Naive thymus-derived CD8-positive, alpha-beta T cell (primary cell): ENCODE measurements at regions not wholly inside any gene's neighbourhood (a gene's known extent, or its start where the extent isn't known, plus 50 kb on each side); places are given as distances from the start of the nearest gene placed in this dataset.

Experiments
- ATAC-seq, 2 donors: fragments of 150-1000 bp; cut with Tn5 transposase in 1 of 2; sonication (Bioruptor Pico), chemical (Tn5 transposase) in 1 of 2; 1 replicate in 1 of 2; 2 replicates in 1 of 2; pipeline ENCODE4 v1.10.0; 2021; ENCODE audit warnings: mild to moderate bottlenecking in 2 of 2, moderate library complexity in 2 of 2
- POLR2A ChIA-PET: fragments of 350-600 bp; sonication (Branson Sonifier 250); formaldehyde crosslinking; loops from one replicate; lab custom pipeline; 2021; ENCODE audit warnings: antibody characterized with exemption; lab: Charles Lee
- DNase-seq, 10 donors: peaks; one replicate each; pipeline versions ENCODE4 v3.0.0 to v3.0.0-alpha.2; 2020 to 2022
- H3K27ac Mint-ChIP-seq, 10 donors: one replicate each; pipeline ENCODE4 v1.8.0; 2020 to 2022; ENCODE audit warnings: mild to moderate bottlenecking in 10 of 10, mixed read lengths in 10 of 10, moderate library complexity in 4 of 10, inconsistent platforms in 1 of 10
- H3K27me3 Mint-ChIP-seq, 5 donors: one replicate each; pipeline ENCODE4 v1.8.0; 2021 to 2022; ENCODE audit warnings: mixed read lengths in 5 of 5
- H3K36me3 Mint-ChIP-seq, 3 donors: one replicate each; pipeline ENCODE4 v1.8.0; 2020 to 2022; ENCODE audit warnings: mixed read lengths in 3 of 3, mild to moderate bottlenecking in 2 of 3, inconsistent platforms in 1 of 3
- H3K4me1 Mint-ChIP-seq, 4 donors: one replicate each; pipeline ENCODE4 v1.8.0; 2021 to 2022; ENCODE audit warnings: mixed read lengths in 4 of 4
- H3K4me3 Mint-ChIP-seq, 10 donors: one replicate each; pipeline ENCODE4 v1.8.0; 2020 to 2022; ENCODE audit warnings: mild to moderate bottlenecking in 10 of 10, mixed read lengths in 10 of 10, moderate library complexity in 6 of 10, inconsistent platforms in 1 of 10
- H3K9me3 Mint-ChIP-seq, 9 donors: one replicate each; pipeline ENCODE4 v1.8.0; 2020 to 2022; ENCODE audit warnings: mixed read lengths in 9 of 9, mild to moderate bottlenecking in 3 of 9, inconsistent platforms in 1 of 9, moderate library complexity in 1 of 9

DNA sequence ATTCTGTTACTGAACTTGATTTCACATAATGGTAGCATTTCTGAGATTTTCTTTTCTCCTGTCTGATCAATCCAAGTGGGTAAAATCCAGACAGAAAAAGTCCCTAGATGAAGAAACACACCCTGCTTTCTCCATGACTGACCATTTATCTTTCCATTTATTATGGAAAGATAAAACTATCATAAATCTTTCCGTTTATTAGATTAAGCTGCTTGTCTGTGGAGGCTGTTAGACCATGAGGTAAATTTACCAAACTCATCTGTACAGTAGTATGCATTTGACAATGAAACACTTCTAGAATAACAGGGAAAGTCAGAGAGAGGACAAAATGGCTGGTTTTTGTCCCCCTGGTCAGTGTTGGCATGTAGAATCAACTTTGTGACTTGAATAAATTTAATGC lies 491.2 kb upstream of the SEMA6A start:
- no peak overlapping the region for H3K4me3 Mint-ChIP-seq
- H3K36me3 Mint-ChIP-seq = no peaks in the 10 kb centered on the region
- POLR2A ChIA-PET = no interaction called here
- ATAC-seq = no peak
- H3K27ac Mint-ChIP-seq = no peak overlapping the region
- no peaks in the 10 kb centered on the region for H3K4me1 Mint-ChIP-seq
- no peaks in the 10 kb centered on the region for H3K27me3 Mint-ChIP-seq
- no peak for DNase-seq
- peaks cover 0 to 11% (median 3%) of the 10 kb centered on the region in 9 donors for H3K9me3 Mint-ChIP-seq

DNA sequence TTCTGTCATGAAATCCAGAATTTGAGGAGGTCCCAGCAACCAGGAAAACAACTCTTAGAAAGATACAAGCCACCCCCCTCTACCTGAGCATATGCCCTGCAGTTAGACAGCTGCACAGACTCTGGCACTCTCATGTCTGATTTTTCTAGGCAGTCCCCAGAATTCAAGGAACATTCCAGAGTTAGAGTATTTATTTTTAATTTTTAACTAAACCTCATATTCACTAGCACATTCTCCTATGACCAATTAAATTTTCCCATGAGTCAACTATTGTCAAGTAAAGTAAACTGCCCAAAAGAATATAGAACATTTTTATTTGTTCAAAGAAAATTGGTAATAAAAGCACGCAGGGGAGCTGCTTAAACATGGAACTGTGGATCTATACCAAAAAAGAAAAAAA lies 490.5 kb upstream of the SEMA6A start:
- Mint-ChIP-seq H3K27me3 (no peaks in the 10 kb centered on the region), H3K36me3 (no peaks in the 10 kb centered on the region), H3K4me1 (no peaks in the 10 kb centered on the region), H3K27ac (no peak overlapping the region), H3K9me3 (peaks cover 0 to 11% (median 0%) of the 10 kb centered on the region in 9 donors), H3K4me3 (no peak overlapping the region)
- no peak for DNase-seq
- POLR2A ChIA-PET = no interaction called here
- no peak for ATAC-seq

DNA sequence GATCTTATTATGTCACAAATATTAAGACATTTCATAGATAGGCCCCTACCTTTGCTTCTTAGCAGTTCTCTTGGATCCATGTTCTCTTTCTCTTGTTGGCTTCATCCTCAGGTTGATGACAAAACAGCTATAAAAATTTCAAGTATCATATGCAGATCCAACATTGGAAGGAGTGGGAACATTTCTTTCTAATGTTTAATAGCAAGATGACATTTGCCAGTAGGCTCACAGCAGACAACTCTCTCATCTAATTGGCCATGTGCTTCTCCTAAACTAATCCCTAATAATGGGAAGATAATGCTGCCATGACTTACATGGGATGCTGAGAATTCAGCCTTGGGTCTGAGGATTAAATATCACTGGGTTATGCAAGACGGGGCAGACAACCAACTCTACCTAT lies 485.5 kb upstream of the SEMA6A start:
- Mint-ChIP-seq H3K4me3 (no peak overlapping the region), H3K4me1 (no peaks in the 10 kb centered on the region), H3K36me3 (no peaks in the 10 kb centered on the region), H3K9me3 (no peaks in the 10 kb centered on the region), H3K27ac (no peak overlapping the region), H3K27me3 (no peaks in the 10 kb centered on the region)
- no peak for DNase-seq
- POLR2A ChIA-PET = no interaction called here
- ATAC-seq = no peak

DNA sequence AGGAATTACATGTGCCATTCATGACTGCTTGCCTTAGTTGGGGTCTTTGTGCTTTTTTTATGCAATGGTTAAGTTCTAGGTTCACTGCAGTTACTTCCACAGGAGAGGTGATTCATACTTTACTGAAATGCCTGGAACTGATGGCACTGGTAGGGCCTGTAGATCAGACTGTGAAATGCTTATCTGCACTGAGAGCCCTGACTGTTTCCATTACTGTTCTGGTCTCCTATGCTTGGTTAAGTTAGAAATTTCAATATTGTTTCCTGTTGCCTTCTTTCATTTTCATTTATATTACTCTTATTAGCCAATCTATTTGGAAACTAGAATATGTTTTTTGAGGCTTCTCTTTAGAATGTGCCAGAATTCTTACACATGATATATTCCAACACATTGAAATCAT lies 484.1 kb upstream of the SEMA6A start:
- Mint-ChIP-seq H3K4me1 (no peaks in the 10 kb centered on the region), H3K36me3 (no peaks in the 10 kb centered on the region), H3K9me3 (peaks cover 0 to 10% (median 0%) of the 10 kb centered on the region in 9 donors), H3K4me3 (no peak overlapping the region), H3K27ac (no peak overlapping the region), H3K27me3 (no peaks in the 10 kb centered on the region)
- POLR2A ChIA-PET = no interaction called here
- DNase-seq (no peak), ATAC-seq (no peak)

DNA sequence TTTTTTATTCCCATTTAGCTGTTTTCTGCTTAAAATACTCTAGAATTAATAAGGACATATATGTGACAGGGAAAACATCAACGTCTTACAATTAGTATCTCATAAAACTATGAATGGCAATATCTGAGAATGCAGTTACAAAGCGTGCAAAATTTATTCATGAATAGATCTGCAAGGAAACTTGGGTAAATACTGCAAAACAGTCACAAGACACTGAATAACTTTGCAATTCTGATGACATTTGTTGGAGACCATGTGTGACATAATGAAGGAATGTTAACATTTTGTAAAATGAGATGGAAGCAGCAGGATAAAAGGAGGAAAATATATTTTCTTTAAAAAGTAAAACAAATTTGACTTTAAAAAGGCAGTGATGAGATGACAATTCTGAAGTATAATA lies 480.9 kb upstream of the SEMA6A start:
- POLR2A ChIA-PET = no interaction called here
- no peak for DNase-seq
- H3K36me3 Mint-ChIP-seq = no peaks in the 10 kb centered on the region
- no peaks in the 10 kb centered on the region for H3K4me1 Mint-ChIP-seq
- H3K27me3 Mint-ChIP-seq = peaks cover 0 to 6% (median 0%) of the 10 kb centered on the region in 5 donors
- H3K27ac Mint-ChIP-seq = no peak overlapping the region
- no peak for ATAC-seq
- H3K9me3 Mint-ChIP-seq = peaks cover 0 to 12% (median 2%) of the 10 kb centered on the region in 9 donors
- H3K4me3 Mint-ChIP-seq = no peak overlapping the region

DNA sequence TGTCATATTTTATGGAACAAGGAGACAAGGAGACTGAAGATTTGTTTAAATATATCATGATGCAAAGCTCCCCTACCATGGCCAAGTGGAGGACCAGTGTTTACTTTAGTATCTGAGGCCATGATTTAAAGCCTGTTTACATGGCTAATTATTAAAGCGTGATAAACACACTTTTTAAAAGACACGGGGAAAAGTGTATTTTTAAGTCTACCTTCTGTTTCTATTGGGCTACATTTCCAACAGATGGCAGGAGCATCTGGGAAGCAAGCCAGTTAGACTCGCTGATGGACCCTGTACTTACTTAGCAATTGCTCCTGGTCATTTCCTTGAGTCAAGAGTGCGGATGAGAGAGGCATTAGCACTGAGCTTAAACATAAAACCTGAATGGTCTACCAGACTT lies 480.3 kb upstream of the SEMA6A start:
- Mint-ChIP-seq H3K4me1 (no peaks in the 10 kb centered on the region), H3K4me3 (no peak overlapping the region), H3K27me3 (peaks cover 0 to 7% (median 0%) of the 10 kb centered on the region in 5 donors), H3K27ac (no peak overlapping the region), H3K36me3 (no peaks in the 10 kb centered on the region), H3K9me3 (peaks cover 0 to 14% (median 2%) of the 10 kb centered on the region in 9 donors)
- DNase-seq = no peak
- no peak for ATAC-seq
- POLR2A ChIA-PET = no interaction called here

DNA sequence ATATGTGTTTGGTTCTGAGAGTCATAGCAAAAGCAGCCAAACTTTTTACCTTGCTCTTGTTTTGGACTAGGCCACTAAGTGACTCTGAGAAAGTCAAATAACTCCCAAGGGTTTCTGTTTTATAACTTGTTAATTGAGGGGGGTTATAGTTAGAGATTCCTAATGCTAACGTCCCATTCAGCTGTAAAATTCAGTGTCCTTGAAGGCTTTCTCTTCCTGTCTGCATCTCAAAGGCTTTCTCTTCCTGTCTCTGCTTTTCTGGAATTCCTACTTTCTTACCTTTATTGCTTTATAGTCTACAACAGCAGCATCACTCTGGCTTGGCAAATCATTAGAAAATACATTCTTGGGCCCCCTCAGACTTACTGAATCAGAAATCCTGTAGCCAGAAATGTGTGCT lies 479.5 kb upstream of the SEMA6A start:
- Mint-ChIP-seq H3K9me3 (peaks cover 0 to 14% (median 2%) of the 10 kb centered on the region in 9 donors), H3K4me1 (no peaks in the 10 kb centered on the region), H3K27me3 (peaks cover 0 to 7% (median 0%) of the 10 kb centered on the region in 5 donors), H3K4me3 (no peak overlapping the region), H3K27ac (no peak overlapping the region), H3K36me3 (no peaks in the 10 kb centered on the region)
- POLR2A ChIA-PET = no interaction called here
- no peak for ATAC-seq
- no peak for DNase-seq

DNA sequence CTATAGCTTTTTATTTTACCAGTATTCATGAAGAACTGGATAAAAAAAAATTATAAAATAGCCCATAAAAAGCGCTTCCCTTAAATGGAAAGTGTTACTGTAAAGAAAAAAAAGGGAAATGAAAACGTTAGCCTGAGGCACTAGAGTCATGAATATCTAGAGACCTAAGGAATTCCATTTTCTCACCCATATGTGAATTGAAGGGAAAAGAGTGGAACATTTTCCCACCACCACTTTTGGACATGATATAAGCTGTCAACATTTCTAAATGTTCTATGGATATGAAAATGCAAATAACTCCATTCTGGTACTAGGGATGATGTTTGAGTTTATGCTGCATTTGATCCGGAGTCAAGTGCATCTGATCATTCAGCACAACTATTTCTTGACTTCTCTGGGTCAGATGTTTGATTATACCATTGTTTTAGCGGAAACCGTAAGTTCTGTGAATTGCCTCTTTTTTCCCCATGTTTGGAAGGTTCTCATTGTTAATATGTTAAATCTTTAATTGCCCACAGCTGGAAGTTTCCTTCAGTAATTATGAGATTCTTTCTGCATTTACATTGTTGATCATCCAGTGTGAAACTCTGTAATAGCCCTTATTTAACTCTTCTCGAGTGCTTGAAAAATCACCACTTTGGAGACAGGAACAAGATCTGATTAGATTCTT lies 467.4 kb upstream of the SEMA6A start:
- Mint-ChIP-seq H3K27me3 (no peaks in the 10 kb centered on the region), H3K4me3 (no peak overlapping the region), H3K9me3 (peaks cover 0 to 4% (median 0%) of the 10 kb centered on the region in 9 donors), H3K27ac (no peak overlapping the region), H3K4me1 (no peaks in the 10 kb centered on the region), H3K36me3 (no peaks in the 10 kb centered on the region)
- POLR2A ChIA-PET = no interaction called here
- ATAC-seq (no peak), DNase-seq (no peak)

DNA sequence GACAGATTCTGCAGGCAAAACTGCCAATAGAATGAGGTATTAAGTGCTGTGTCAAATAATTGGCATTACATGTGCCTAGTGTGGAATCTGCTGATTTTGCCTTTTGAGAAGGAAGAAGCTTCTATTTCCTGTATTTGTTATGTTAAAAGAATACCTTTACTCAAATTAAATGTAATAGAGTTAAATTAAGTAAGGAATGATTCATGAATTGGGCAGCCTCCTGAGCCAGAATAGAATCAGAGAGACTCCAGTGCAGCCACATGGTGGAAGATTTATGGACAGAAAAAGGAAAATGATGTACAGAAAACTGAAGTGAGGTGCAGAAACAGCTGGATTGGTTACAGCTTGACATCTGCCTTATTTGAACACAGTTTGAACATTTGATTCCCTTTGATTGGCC lies 464.4 kb upstream of the SEMA6A start:
- DNase-seq = no peak
- peaks cover 0 to 10% (median 0%) of the 10 kb centered on the region in 5 donors for H3K27me3 Mint-ChIP-seq
- H3K36me3 Mint-ChIP-seq = no peaks in the 10 kb centered on the region
- no peak for ATAC-seq
- H3K27ac Mint-ChIP-seq = no peak overlapping the region
- H3K4me1 Mint-ChIP-seq = no peaks in the 10 kb centered on the region
- H3K4me3 Mint-ChIP-seq = no peak overlapping the region
- H3K9me3 Mint-ChIP-seq = peaks cover 0 to 4% (median 0%) of the 10 kb centered on the region in 9 donors
- POLR2A ChIA-PET = no interaction called here

DNA sequence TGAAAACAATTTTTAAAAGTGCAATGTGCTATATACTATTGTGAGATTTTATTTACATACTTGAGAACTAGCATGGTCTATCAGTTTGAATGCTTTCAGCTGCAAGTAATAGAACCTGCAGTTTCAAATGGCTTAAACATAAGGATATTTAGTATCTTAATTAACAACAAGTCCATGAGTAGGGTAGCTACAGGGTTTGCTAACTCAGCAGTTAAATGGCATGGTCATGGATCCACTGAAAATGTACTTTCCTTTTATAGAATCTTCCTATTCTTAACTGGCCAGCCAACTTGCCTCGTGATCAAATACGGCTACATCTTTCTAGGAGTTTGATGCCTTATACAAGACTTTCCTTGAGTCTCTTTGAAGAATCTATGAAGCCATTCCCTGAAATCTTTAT lies 452.8 kb upstream of the SEMA6A start:
- ATAC-seq (no peak), DNase-seq (no peak)
- no peaks in the 10 kb centered on the region for H3K36me3 Mint-ChIP-seq
- H3K4me3 Mint-ChIP-seq = no peak overlapping the region
- no peaks in the 10 kb centered on the region for H3K4me1 Mint-ChIP-seq
- POLR2A ChIA-PET = no interaction called here
- peaks cover 0 to 3% (median 0%) of the 10 kb centered on the region in 9 donors for H3K9me3 Mint-ChIP-seq
- peaks cover 0 to 3% (median 0%) of the 10 kb centered on the region in 5 donors for H3K27me3 Mint-ChIP-seq
- H3K27ac Mint-ChIP-seq = no peak overlapping the region

DNA sequence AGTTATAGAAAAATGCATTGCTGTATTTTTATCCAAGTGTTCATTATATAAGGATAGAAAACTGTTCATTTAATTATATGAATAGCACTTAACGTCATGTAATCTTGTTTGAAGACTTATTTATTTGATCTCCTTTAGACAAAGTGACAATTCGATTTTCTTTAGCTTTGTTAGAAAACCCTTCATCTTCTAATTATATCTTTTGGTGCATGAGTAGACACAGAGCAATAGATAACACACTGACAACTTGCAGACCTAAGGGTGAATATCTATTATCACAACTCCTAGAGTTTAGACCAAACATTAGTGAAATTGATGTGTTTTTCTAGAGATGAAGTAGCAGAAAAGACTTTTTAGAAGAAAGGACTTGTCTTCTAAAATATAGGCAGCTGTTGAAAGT lies 446.4 kb upstream of the SEMA6A start:
- Mint-ChIP-seq H3K27ac (no peak overlapping the region), H3K36me3 (no peaks in the 10 kb centered on the region), H3K4me1 (no peaks in the 10 kb centered on the region), H3K9me3 (peaks cover 0 to 2% (median 0%) of the 10 kb centered on the region in 9 donors), H3K27me3 (no peaks in the 10 kb centered on the region), H3K4me3 (no peak overlapping the region)
- POLR2A ChIA-PET = no interaction called here
- ATAC-seq (no peak), DNase-seq (no peak)

DNA sequence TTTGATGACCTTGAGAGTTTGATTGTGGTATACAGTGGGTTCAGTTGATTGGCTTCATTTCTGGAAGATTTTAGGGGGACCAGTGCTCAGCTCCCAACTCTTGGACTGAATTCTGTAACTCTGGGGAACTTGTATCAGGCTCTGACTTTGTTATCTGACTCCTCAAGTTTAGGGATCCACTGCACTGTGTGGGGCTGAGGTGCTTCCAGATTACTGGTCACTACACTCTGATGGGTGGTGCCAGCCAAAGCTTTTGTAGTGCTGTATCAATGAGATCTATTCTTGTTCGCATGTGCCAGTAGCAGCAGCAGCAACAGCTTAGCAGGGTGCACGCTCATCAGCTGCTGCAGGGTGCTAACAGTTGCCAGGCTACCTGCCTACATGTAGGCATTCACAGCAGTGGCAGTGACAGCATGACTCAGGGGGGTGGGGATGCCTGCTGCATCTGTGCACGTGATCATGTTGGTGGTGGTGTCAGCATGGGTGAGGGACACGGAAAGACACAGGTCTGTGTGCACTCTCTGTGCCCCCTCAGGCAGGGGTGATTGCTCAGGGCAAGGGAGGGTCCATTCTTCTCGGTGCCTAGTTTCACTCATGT lies 438.8 kb upstream of the SEMA6A start:
- H3K4me3 Mint-ChIP-seq = no peak overlapping the region
- H3K27me3 Mint-ChIP-seq = no peaks in the 10 kb centered on the region
- no peak for ATAC-seq
- H3K9me3 Mint-ChIP-seq = peaks cover 0 to 26% (median 11%) of the 10 kb centered on the region in 9 donors
- no peaks in the 10 kb centered on the region for H3K4me1 Mint-ChIP-seq
- no peak for DNase-seq
- POLR2A ChIA-PET = no interaction called here
- H3K27ac Mint-ChIP-seq = no peak overlapping the region
- H3K36me3 Mint-ChIP-seq = no peaks in the 10 kb centered on the region

DNA sequence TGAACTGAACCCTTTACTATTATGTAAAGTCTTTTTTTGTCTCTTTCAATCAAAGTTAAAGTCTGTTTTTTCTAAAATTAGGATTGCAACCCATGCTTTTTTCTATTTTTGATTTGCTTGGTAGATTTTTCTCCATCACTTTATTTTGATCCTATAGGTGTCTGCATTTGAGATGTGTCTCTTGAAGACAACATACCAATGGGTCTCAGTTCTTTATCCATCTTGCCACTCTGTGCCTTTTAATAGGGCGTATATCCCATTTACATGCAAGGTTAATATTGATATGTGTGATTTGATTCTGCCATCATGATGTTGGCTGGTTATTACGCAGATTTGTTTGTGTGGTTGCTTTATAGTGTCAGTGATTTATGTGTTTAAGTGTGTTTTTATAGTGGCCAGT lies 436.0 kb upstream of the SEMA6A start:
- H3K4me3 Mint-ChIP-seq = no peak overlapping the region
- DNase-seq (no peak), ATAC-seq (no peak)
- no peak overlapping the region for H3K27ac Mint-ChIP-seq
- POLR2A ChIA-PET = no interaction called here
- H3K9me3 Mint-ChIP-seq = peaks cover 0 to 26% (median 12%) of the 10 kb centered on the region in 9 donors
- H3K36me3 Mint-ChIP-seq = no peaks in the 10 kb centered on the region
- no peaks in the 10 kb centered on the region for H3K27me3 Mint-ChIP-seq
- no peaks in the 10 kb centered on the region for H3K4me1 Mint-ChIP-seq

DNA sequence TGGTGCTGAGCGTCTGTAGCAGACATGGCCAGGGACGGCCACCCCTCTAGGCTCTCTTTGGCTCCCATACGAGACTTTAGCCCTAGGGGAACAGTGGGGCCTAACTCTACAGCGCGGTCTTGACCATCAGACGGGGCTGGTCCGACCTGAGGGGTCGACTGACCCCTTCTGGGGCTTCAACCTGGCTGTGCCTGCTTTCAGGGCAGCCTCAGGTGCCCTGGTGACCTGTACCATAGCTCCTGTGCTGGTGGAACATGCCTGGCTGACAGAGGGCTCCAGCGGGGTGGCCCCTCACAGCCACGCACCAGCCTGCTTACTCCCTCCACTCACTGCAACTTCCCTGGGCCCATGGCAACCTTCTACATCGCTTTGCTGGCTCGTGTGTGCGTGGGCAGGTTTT lies 423.4 kb upstream of the SEMA6A start:
- Mint-ChIP-seq H3K27me3 (no peaks in the 10 kb centered on the region), H3K4me1 (no peaks in the 10 kb centered on the region), H3K4me3 (no peak overlapping the region), H3K36me3 (no peaks in the 10 kb centered on the region), H3K27ac (no peak overlapping the region), H3K9me3 (peaks cover 0 to 16% (median 6%) of the 10 kb centered on the region in 9 donors)
- POLR2A ChIA-PET = no interaction called here
- DNase-seq (no peak), ATAC-seq (no peak)
